SK-N-SH (cell line): ENCODE measurements at regions not wholly inside any gene's neighbourhood (a gene's known extent, or its start where the extent isn't known, plus 50 kb on each side); places are given as distances from the start of the nearest gene placed in this dataset.

ENCODE experiments used
- CTCF ChIA-PET: fragments of 300-600, 350-600 bp; formaldehyde crosslinking; extraction: SDS; loops from one replicate; lab custom pipeline; 2021; lab: Yijun Ruan, JAX
- POLR2A ChIA-PET: fragments of 350-600 bp; sonication (Branson Sonifier 250); formaldehyde crosslinking; extraction: SDS; loops from one replicate; lab custom pipeline; 2020; ENCODE audit warnings: antibody characterized with exemption, inconsistent platforms; lab: Yijun Ruan, JAX
- DNase-seq: peaks from one replicate; pipeline ENCODE4 v3.0.0; 2012
- H2AFZ ChIP-seq: fragments of 200-600 bp; sonication (generic); 2 replicates; pipeline ENCODE4 v1.8.1; 2016; ENCODE audit warnings: antibody characterized with exemption, mild to moderate bottlenecking, low read depth
- H3F3A ChIP-seq: fragments of 200-600 bp; sonication (generic); replicated peaks from 2 replicates; pipeline ENCODE3; 2016; ENCODE audit warnings: antibody characterized with exemption, mild to moderate bottlenecking; ENCODE audit not compliant: insufficient read depth
- H3K27ac ChIP-seq, 2 experiments: fragments of 200-500 bp in 1 of 2; fragments of 200-600 bp in 1 of 2; sonication (Bioruptor generic) in 1 of 2; sonication (generic), shearing (Covaris generic) in 1 of 2; 2 replicates each; pipeline versions ENCODE4 v1.5.1 to v1.6.1; 2014 to 2016; ENCODE audit warnings: low read depth in 2 of 2, inconsistent platforms in 1 of 2, low read length in 1 of 2, mild to moderate bottlenecking in 1 of 2, mixed read lengths in 1 of 2
- H3K27me3 ChIP-seq: fragments of 200-600 bp; sonication (generic), shearing (Covaris generic); 2 replicates; pipeline ENCODE4 v1.6.1; 2016; ENCODE audit warnings: mixed run types; ENCODE audit not compliant: insufficient read depth
- H3K36me3 ChIP-seq, 2 experiments: fragments of 200-500 bp in 1 of 2; fragments of 200-600 bp in 1 of 2; sonication (Bioruptor generic) in 1 of 2; sonication (generic) in 1 of 2; replicated peaks in 1 of 2; 2 replicates each; pipeline versions ENCODE3 to v1.5.1; 2014 to 2016; ENCODE audit warnings: low read length in 1 of 2, mild to moderate bottlenecking in 1 of 2; ENCODE audit not compliant: insufficient read depth in 2 of 2, control insufficient read depth in 1 of 2
- H3K4me1 ChIP-seq, 2 experiments: fragments of 200-500 bp in 1 of 2; fragments of 200-600 bp in 1 of 2; sonication (Bioruptor generic) in 1 of 2; sonication (generic), shearing (Covaris generic) in 1 of 2; 2 replicates each; pipeline versions ENCODE4 v1.5.1 to v1.6.1; 2014 to 2016; ENCODE audit warnings: low read depth in 1 of 2, low read length in 1 of 2, mixed run types in 1 of 2; ENCODE audit not compliant: insufficient read depth in 2 of 2, control insufficient read depth in 1 of 2
- H3K4me2 ChIP-seq: fragments of 200-600 bp; sonication (generic), shearing (Covaris generic); 2 replicates; pipeline ENCODE4 v1.6.1; 2017; ENCODE audit warnings: mixed run types
- H3K4me3 ChIP-seq, 2 experiments: fragments of 200-500 bp in 1 of 2; fragments of 200-600 bp in 1 of 2; sonication (Bioruptor generic) in 1 of 2; sonication (generic), shearing (Covaris generic) in 1 of 2; 2 replicates each; pipeline versions ENCODE4 v1.5.1 to v1.8.1; 2014 to 2016; ENCODE audit warnings: low read depth in 2 of 2, inconsistent platforms in 1 of 2, low read length in 1 of 2, mild to moderate bottlenecking in 1 of 2, mixed read lengths in 1 of 2, moderate library complexity in 1 of 2
- H3K79me2 ChIP-seq: fragments of 200-600 bp; sonication (generic); 2 replicates; pipeline ENCODE4 v1.8.1; 2017; ENCODE audit warnings: mild to moderate bottlenecking; ENCODE audit not compliant: insufficient read depth
- H3K9ac ChIP-seq: fragments of 200-600 bp; sonication (generic); 2 replicates; pipeline ENCODE4 v1.6.1; 2017; ENCODE audit warnings: mixed run types
- H3K9me2 ChIP-seq: fragments of 200-600 bp; sonication (generic); 2 replicates; pipeline ENCODE4 v1.6.1; 2017; ENCODE audit warnings: mixed run types
- H3K9me3 ChIP-seq: fragments of 200-600 bp; sonication (generic); 2 replicates; pipeline ENCODE4 v1.6.1; 2017; ENCODE audit warnings: mixed run types, mild to moderate bottlenecking, moderate library complexity
- H4K20me1 ChIP-seq: fragments of 200-600 bp; sonication (generic); 2 replicates; pipeline ENCODE4 v1.6.1; 2017; ENCODE audit warnings: mild to moderate bottlenecking, mixed run types; ENCODE audit not compliant: insufficient read depth
- CHD2 ChIP-seq: fragments of 150-350 bp; IDR thresholded peaks from 2 replicates; pipeline ENCODE4 v1.6.1; 2018; ENCODE audit warnings: low read length; ENCODE audit not compliant: partially characterized antibody
- EP300 ChIP-seq, 2 experiments: IDR thresholded peaks; 2 replicates each; pipeline versions ENCODE4 v1.4.0 to v1.6.1; 2012; ENCODE audit warnings: borderline replicate concordance in 1 of 2, low read depth in 1 of 2, low read length in 1 of 2
- GATA2 ChIP-seq: sonication (generic); formaldehyde crosslinking; IDR thresholded peaks from 2 replicates; pipeline ENCODE4 v1.5.0; 2020; ENCODE audit warnings: mild to moderate bottlenecking, missing genetic modification reagents
- MXI1 ChIP-seq: IDR thresholded peaks from 2 replicates; pipeline ENCODE4 v1.6.1; 2012; ENCODE audit warnings: mild to moderate bottlenecking, low read depth, low read length, improper control_type of control experiment
- POLR2AphosphoS5 ChIP-seq: IDR thresholded peaks from 2 replicates; pipeline ENCODE4 v1.6.1; 2012; ENCODE audit warnings: low read depth, low read length
- RCOR1 ChIP-seq: fragments of 150-350 bp; IDR thresholded peaks from 2 replicates; pipeline ENCODE4 v1.6.1; 2017; ENCODE audit warnings: antibody characterized with exemption, low read length
- WGBS: methylation state at CpG from one replicate; pipeline ENCODE4 v1.1.6; 2017; ENCODE audit warnings: low lambda C conversion rate; 5-methylcytosine and 5-hydroxymethylcytosine counted together
- TF ChIP-seq, protein P1 (sequence below): IDR thresholded peaks from 2 replicates; pipeline ENCODE4 v1.6.1; 2012; ENCODE audit warnings: mild to moderate bottlenecking, low read depth, low read length, moderate library complexity
- TF ChIP-seq, protein P2 (sequence below): IDR thresholded peaks from 2 replicates; pipeline ENCODE4 v1.4.0; 2012; ENCODE audit warnings: low read depth
- TF ChIP-seq, protein P3 (sequence below): IDR thresholded peaks from 2 replicates; pipeline ENCODE4 v1.4.0; 2012; ENCODE audit warnings: low read depth, borderline replicate concordance

DNA sequence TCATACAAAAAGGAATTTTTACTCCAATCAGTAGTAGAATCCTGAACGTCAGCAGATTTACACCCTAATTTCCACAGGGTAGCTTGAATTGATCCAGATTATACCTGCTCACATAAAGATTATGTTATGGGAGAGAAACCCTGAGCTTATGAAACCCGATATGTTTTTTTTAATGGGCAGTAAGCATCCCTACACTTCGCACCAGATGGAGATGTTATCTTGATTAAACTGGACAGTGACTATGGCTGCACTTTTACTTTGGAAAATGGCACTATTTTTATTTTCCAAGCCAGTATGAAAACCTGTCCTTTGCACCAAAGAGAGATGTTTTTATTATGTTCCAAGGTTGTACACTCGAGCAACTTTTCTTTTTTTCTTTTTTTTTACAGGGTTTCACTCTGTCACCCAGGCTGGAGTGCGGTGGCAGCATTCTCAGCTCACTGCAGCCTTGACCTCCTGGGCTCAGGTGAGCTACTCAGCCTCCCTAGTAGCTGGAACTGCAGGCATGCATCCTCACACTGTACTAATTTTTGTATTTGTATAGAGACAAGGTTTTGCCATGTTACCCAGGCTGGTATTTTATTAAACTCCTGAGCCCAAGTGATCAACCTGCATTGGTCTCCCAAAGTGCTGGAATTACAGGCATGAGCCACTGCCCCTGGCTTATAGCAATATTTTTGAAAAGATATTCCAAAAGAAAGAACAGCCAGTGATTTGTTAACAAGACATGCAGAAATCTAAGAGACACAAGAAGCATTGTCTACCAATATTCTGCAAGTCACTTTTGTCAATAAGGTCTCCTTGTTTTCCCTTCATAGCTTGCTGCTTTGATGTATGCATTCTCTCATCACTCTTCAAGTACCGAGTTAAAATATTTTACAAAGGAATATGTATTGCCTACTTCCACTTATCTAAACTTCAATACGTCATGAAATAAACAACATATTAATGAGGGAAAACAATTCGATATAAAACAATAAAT is 1412.6 kb downstream of the ZPLD1 start:
- peaks cover 0 to 11% of the 10 kb centered on the region in 2 experiments; a peak in 2 of 4 replicates for H3K4me1 ChIP-seq
- TF ChIP-seq EP300 (IDR thresholded peaks at IDR 0.05; ENCODE audit: borderline replicate concordance in 1 of 2, low read depth in 1 of 2, low read length in 1 of 2): peak in 1 of 2 experiments; percentile 5; a peak in 1 of 4 replicates
- 0 out of 2 replicates have a peak, but pooled peaks have one; percentile 26 for TF ChIP-seq RCOR1
- TF ChIP-seq, protein P1, sequence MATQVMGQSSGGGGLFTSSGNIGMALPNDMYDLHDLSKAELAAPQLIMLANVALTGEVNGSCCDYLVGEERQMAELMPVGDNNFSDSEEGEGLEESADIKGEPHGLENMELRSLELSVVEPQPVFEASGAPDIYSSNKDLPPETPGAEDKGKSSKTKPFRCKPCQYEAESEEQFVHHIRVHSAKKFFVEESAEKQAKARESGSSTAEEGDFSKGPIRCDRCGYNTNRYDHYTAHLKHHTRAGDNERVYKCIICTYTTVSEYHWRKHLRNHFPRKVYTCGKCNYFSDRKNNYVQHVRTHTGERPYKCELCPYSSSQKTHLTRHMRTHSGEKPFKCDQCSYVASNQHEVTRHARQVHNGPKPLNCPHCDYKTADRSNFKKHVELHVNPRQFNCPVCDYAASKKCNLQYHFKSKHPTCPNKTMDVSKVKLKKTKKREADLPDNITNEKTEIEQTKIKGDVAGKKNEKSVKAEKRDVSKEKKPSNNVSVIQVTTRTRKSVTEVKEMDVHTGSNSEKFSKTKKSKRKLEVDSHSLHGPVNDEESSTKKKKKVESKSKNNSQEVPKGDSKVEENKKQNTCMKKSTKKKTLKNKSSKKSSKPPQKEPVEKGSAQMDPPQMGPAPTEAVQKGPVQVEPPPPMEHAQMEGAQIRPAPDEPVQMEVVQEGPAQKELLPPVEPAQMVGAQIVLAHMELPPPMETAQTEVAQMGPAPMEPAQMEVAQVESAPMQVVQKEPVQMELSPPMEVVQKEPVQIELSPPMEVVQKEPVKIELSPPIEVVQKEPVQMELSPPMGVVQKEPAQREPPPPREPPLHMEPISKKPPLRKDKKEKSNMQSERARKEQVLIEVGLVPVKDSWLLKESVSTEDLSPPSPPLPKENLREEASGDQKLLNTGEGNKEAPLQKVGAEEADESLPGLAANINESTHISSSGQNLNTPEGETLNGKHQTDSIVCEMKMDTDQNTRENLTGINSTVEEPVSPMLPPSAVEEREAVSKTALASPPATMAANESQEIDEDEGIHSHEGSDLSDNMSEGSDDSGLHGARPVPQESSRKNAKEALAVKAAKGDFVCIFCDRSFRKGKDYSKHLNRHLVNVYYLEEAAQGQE: no peak
- TF ChIP-seq GATA2 (CRISPR knock-in tag): peak; percentile 68
- POLR2A ChIA-PET: interaction anchor here (0.8 kb wide), 1 partner anchor 58 kb away, joined by 3 read pairs; no protein-coding TSS in a partner anchor
- no peaks in the 10 kb centered on the region for H3K27me3 ChIP-seq
- H3K79me2 ChIP-seq: no peaks in the 10 kb centered on the region
- no peak overlapping the region for H3K4me3 ChIP-seq
- H3K36me3 ChIP-seq: no peaks in the 10 kb centered on the region
- CTCF ChIA-PET: no interaction called here
- H3F3A ChIP-seq: no peaks in the 10 kb centered on the region
- H3K4me2 ChIP-seq: no peak overlapping the region
- no peaks in the 10 kb centered on the region for H3K9me3 ChIP-seq
- DNase-seq: peak; percentile 17
- no peaks in the 10 kb centered on the region for H3K9me2 ChIP-seq
- no peak overlapping the region for H3K9ac ChIP-seq
- H4K20me1 ChIP-seq: no peaks in the 10 kb centered on the region
- H3K27ac ChIP-seq: peak overlapping the region in 1 of 2 experiments; percentile 77; a peak in 2 of 4 replicates
- WGBS: 53% methylated on average over 8 of the region's 8 CpGs
- H2AFZ ChIP-seq: no peak overlapping the region

DNA sequence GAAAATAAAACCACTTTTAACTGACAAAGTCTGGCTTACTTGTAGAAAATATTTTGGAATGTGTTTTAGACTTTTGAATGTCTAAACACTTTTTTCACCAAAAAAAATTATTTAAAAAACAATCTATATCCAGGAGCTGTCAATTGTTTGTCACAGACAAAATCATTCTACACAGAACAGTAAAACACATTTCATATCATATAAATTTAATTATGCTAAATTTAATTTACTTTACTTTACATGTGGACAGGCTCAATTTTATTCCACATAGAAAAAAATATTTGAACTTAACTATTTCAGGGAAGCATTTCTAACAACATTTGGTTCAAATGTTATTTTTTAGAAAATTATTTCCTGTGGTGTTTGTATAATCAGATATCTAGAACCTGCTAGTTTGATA is 1417.0 kb downstream of the ZPLD1 start:
- Histone ChIP-seq H3K4me1 (peaks cover 0 to 9% of the 10 kb centered on the region in 2 experiments; a peak in 2 of 4 replicates), H3K36me3 (no peaks in the 10 kb centered on the region), H3K4me3 (no peak overlapping the region), H3K79me2 (no peaks in the 10 kb centered on the region), H3K9ac (no peak overlapping the region), H3K27me3 (no peaks in the 10 kb centered on the region), H3F3A (no peaks in the 10 kb centered on the region), H2AFZ (no peak overlapping the region), H4K20me1 (no peaks in the 10 kb centered on the region), H3K9me3 (no peaks in the 10 kb centered on the region), H3K27ac (peak overlapping the region in 1 of 2 experiments; percentile 96; a peak in 2 of 4 replicates), H3K4me2 (no peak overlapping the region), H3K9me2 (no peaks in the 10 kb centered on the region)
- TF ChIP-seq, protein P2, sequence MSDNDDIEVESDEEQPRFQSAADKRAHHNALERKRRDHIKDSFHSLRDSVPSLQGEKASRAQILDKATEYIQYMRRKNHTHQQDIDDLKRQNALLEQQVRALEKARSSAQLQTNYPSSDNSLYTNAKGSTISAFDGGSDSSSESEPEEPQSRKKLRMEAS: no peak
- TF ChIP-seq CHD2: no peak
- TF ChIP-seq MXI1: no peak
- peak in 1 of 2 experiments; percentile 64; a peak in 1 of 4 replicates for TF ChIP-seq EP300 (IDR thresholded peaks at IDR 0.05; ENCODE audit: borderline replicate concordance in 1 of 2, low read depth in 1 of 2, low read length in 1 of 2)
- no peak for TF ChIP-seq POLR2AphosphoS5
- TF ChIP-seq, protein P3, sequence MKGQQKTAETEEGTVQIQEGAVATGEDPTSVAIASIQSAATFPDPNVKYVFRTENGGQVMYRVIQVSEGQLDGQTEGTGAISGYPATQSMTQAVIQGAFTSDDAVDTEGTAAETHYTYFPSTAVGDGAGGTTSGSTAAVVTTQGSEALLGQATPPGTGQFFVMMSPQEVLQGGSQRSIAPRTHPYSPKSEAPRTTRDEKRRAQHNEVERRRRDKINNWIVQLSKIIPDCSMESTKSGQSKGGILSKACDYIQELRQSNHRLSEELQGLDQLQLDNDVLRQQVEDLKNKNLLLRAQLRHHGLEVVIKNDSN: no peak
- peak; percentile 8 for DNase-seq
- ChIA-PET CTCF (interaction anchor here (1.4 kb wide), 1 partner anchor 140 kb away, joined by 3 read pairs; no protein-coding TSS in a partner anchor), POLR2A (no interaction called here)
